ENCODE measurements at regions not wholly inside any gene's neighbourhood (a gene's known extent, or its start where the extent isn't known, plus 50 kb on each side); places are given as distances from the start of the nearest gene placed in this dataset.

DNA sequence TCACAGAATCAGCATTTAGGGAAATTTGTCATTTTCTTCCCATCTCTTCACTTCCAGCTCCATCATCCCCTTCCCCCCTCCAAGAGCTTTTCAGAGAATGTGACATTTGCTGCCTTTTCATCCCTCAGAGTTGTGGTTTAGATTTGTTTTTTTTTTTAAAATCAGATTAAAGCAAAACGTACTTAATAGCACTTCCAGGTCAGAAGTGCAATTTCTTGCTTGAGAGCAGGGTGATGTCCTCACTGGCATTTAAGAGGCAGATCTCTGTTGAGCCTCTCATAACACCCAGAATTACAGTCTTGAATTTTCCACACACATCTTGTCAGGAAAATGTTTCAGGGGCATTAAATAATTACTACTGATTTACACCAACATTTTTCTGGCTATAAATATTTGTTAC is 236.8 kb upstream of the VLDLR start:
- TF ChIP-seq, protein P1, sequence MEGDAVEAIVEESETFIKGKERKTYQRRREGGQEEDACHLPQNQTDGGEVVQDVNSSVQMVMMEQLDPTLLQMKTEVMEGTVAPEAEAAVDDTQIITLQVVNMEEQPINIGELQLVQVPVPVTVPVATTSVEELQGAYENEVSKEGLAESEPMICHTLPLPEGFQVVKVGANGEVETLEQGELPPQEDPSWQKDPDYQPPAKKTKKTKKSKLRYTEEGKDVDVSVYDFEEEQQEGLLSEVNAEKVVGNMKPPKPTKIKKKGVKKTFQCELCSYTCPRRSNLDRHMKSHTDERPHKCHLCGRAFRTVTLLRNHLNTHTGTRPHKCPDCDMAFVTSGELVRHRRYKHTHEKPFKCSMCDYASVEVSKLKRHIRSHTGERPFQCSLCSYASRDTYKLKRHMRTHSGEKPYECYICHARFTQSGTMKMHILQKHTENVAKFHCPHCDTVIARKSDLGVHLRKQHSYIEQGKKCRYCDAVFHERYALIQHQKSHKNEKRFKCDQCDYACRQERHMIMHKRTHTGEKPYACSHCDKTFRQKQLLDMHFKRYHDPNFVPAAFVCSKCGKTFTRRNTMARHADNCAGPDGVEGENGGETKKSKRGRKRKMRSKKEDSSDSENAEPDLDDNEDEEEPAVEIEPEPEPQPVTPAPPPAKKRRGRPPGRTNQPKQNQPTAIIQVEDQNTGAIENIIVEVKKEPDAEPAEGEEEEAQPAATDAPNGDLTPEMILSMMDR (conservative IDR thresholded peaks at IDR 0.05; ENCODE audit: low read length): no peak
- no peak for TF ChIP-seq EZH2phosphoT487 (IDR thresholded peaks at IDR 0.05; ENCODE audit: borderline replicate concordance)

All from Loucy (cell line).